A549 (cell line): ENCODE measurements at regions not wholly inside any gene's neighbourhood (a gene's known extent, or its start where the extent isn't known, plus 50 kb on each side); places are given as distances from the start of the nearest gene placed in this dataset.

Experiments
- KDM5A ChIP-seq: fragments of 200-600 bp; sonication (generic); IDR thresholded peaks from 2 replicates; pipeline ENCODE4 v1.6.1; 2016; ENCODE audit warnings: antibody characterized with exemption, mild to moderate bottlenecking
- MAX ChIP-seq: IDR thresholded peaks from 2 replicates; pipeline ENCODE4 v1.6.1; 2012
- MYC ChIP-seq: IDR thresholded peaks from 2 replicates; pipeline ENCODE4 v1.6.1; 2012; ENCODE audit warnings: mild to moderate bottlenecking, inconsistent platforms, low read length, improper control_type of control experiment, borderline replicate concordance
- NFE2L2 ChIP-seq: fragments of 150-350 bp; conservative IDR thresholded peaks from 2 replicates; pipeline ENCODE4 v1.6.1; 2014; ENCODE audit warnings: low read length
- POLR2A ChIP-seq: IDR thresholded peaks from 2 replicates; pipeline ENCODE4 v1.6.1; 2012; ENCODE audit warnings: mild to moderate bottlenecking, low read length
- POLR2AphosphoS2 ChIP-seq: conservative IDR thresholded peaks from 2 replicates; pipeline ENCODE4 v1.6.1; 2012; ENCODE audit warnings: low read length, improper control_type of control experiment, inconsistent platforms
- RAD21 ChIP-seq, 2 experiments: fragments of >200 bp in 1 of 2; sonication (Bioruptor Twin) in 1 of 2; formaldehyde crosslinking in 1 of 2; IDR thresholded peaks in 1 of 2; conservative IDR thresholded peaks in 1 of 2; 2 replicates in 1 of 2; 3 replicates in 1 of 2; pipeline ENCODE4 v1.6.1; 2012 to 2018; ENCODE audit warnings: inconsistent platforms in 1 of 2
- SMC3 ChIP-seq: fragments of >200 bp; sonication (Bioruptor Twin); formaldehyde crosslinking; IDR thresholded peaks from 3 replicates; pipeline ENCODE4 v1.6.1; 2018; ENCODE audit warnings: inconsistent platforms
- TP53 ChIP-seq: fragments of 250-450 bp; sonication (Bioruptor Pico); IDR thresholded peaks from 2 replicates; pipeline ENCODE4 v1.5.0; 2021; ENCODE audit warnings: mild to moderate bottlenecking, moderate library complexity
- ZFP36 ChIP-seq: fragments of 450-650 bp; IDR thresholded peaks from 2 replicates; pipeline ENCODE4 v1.6.1; 2014; ENCODE audit warnings: borderline replicate concordance; ENCODE audit not compliant: partially characterized antibody
- TF ChIP-seq, protein P1 (sequence below): fragments of >200 bp; sonication (Bioruptor Twin); formaldehyde crosslinking; IDR thresholded peaks from 3 replicates; pipeline ENCODE4 v1.5.1; 2016
- TF ChIP-seq, protein P2 (sequence below): fragments of >200 bp; sonication (Bioruptor Twin); formaldehyde crosslinking; IDR thresholded peaks from 3 replicates; pipeline ENCODE4 v1.6.1; 2016
- TF ChIP-seq, protein P3 (sequence below): IDR thresholded peaks from 2 replicates; pipeline ENCODE4 v1.6.1; 2012
- TF ChIP-seq, protein P4 (sequence below): fragments of >200 bp; sonication (Bioruptor Twin); formaldehyde crosslinking; IDR thresholded peaks from 2 replicates; pipeline ENCODE4 v1.6.1; 2016

DNA sequence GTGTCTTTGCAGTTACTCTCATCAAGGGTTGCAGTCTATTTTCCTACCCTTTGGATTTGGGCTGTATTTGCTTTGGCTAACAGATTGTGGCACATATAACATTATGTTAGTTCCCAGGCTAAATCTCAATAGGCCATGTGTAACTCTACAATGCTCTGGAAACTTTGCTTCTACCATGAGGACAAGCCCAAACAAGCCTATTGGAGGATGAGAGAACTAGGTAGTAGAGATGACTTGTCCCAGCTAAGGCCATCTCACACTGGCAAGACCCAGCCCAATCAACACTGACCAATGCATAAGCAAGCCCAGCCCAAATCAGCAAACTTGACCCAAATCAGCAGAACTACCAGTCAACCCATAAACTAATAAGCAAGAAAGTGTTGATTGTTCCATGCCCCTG lies 311.8 kb downstream of the NDFIP2 start:
- TF ChIP-seq, protein P1, sequence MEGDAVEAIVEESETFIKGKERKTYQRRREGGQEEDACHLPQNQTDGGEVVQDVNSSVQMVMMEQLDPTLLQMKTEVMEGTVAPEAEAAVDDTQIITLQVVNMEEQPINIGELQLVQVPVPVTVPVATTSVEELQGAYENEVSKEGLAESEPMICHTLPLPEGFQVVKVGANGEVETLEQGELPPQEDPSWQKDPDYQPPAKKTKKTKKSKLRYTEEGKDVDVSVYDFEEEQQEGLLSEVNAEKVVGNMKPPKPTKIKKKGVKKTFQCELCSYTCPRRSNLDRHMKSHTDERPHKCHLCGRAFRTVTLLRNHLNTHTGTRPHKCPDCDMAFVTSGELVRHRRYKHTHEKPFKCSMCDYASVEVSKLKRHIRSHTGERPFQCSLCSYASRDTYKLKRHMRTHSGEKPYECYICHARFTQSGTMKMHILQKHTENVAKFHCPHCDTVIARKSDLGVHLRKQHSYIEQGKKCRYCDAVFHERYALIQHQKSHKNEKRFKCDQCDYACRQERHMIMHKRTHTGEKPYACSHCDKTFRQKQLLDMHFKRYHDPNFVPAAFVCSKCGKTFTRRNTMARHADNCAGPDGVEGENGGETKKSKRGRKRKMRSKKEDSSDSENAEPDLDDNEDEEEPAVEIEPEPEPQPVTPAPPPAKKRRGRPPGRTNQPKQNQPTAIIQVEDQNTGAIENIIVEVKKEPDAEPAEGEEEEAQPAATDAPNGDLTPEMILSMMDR = no peak
- TF ChIP-seq NFE2L2 = no peak
- no peak for TF ChIP-seq MAX
- no peak for TF ChIP-seq KDM5A
- no peak for TF ChIP-seq TP53 (CRISPR knock-in tag)
- no peak for TF ChIP-seq SMC3
- TF ChIP-seq POLR2A = no peak
- TF ChIP-seq POLR2AphosphoS2 = no peak
- TF ChIP-seq, protein P2, sequence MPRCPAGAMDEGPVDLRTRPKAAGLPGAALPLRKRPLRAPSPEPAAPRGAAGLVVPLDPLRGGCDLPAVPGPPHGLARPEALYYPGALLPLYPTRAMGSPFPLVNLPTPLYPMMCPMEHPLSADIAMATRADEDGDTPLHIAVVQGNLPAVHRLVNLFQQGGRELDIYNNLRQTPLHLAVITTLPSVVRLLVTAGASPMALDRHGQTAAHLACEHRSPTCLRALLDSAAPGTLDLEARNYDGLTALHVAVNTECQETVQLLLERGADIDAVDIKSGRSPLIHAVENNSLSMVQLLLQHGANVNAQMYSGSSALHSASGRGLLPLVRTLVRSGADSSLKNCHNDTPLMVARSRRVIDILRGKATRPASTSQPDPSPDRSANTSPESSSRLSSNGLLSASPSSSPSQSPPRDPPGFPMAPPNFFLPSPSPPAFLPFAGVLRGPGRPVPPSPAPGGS = no peak
- TF ChIP-seq RAD21 (conservative IDR thresholded peaks at IDR 0.05 in 1 of 2, IDR thresholded peaks at IDR 0.05 in 1 of 2) = no peak
- TF ChIP-seq MYC = no peak
- TF ChIP-seq, protein P3, sequence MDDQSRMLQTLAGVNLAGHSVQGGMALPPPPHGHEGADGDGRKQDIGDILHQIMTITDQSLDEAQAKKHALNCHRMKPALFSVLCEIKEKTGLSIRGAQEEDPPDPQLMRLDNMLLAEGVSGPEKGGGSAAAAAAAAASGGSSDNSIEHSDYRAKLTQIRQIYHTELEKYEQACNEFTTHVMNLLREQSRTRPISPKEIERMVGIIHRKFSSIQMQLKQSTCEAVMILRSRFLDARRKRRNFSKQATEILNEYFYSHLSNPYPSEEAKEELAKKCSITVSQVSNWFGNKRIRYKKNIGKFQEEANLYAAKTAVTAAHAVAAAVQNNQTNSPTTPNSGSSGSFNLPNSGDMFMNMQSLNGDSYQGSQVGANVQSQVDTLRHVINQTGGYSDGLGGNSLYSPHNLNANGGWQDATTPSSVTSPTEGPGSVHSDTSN = no peak
- TF ChIP-seq, protein P4, sequence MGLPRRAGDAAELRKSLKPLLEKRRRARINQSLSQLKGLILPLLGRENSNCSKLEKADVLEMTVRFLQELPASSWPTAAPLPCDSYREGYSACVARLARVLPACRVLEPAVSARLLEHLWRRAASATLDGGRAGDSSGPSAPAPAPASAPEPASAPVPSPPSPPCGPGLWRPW = no peak
- TF ChIP-seq ZFP36 = no peak
